Panc1 (cell line): ENCODE measurements at regions not wholly inside any gene's neighbourhood (a gene's known extent, or its start where the extent isn't known, plus 50 kb on each side); places are given as distances from the start of the nearest gene placed in this dataset.

Source experiments
- POLR2AphosphoS5 ChIP-seq: IDR thresholded peaks from 2 replicates; pipeline ENCODE4 v1.6.1; 2012; ENCODE audit warnings: mild to moderate bottlenecking, low read depth, low read length, moderate library complexity
- TCF7L2 ChIP-seq: IDR thresholded peaks from 2 replicates; pipeline ENCODE4 v1.6.1; 2011; ENCODE audit warnings: mild to moderate bottlenecking, low read depth, low read length, inconsistent platforms
- TF ChIP-seq, protein P1 (sequence below): fragments of 450-650 bp; IDR thresholded peaks from 2 replicates; pipeline ENCODE4 v1.5.1; 2017; ENCODE audit warnings: mild to moderate bottlenecking
- TF ChIP-seq, protein P2 (sequence below), 2 experiments: IDR thresholded peaks; 2 replicates each; pipeline ENCODE4 v1.6.1; 2011 to 2012; ENCODE audit warnings: low read depth in 2 of 2, control low read depth in 1 of 2, low read length in 1 of 2, mild to moderate bottlenecking in 1 of 2, moderate library complexity in 1 of 2; ENCODE audit not compliant: insufficient read depth in 1 of 2

DNA sequence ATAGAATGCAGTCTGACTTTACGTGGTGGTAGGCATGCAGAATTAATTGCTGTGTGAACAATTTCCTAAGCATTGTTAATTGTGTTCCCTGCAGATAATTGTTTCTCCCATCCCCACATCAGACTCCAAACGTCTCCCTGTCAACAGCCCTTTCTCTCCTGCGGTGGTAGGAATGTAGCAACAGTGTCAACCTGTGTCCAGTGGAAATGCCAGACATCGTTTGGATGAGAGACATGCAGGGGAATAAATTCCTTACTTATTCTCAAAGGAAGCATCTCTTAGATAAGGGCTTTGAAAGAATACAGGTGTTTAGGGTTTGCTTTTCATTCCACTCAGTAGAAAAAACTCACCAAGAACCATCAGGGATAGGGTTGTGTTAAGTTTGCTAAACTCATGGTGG is 245.3 kb upstream of the WWC1 start:
- TF ChIP-seq POLR2AphosphoS5 (no peak), TCF7L2 (no peak)
- TF ChIP-seq, protein P1, sequence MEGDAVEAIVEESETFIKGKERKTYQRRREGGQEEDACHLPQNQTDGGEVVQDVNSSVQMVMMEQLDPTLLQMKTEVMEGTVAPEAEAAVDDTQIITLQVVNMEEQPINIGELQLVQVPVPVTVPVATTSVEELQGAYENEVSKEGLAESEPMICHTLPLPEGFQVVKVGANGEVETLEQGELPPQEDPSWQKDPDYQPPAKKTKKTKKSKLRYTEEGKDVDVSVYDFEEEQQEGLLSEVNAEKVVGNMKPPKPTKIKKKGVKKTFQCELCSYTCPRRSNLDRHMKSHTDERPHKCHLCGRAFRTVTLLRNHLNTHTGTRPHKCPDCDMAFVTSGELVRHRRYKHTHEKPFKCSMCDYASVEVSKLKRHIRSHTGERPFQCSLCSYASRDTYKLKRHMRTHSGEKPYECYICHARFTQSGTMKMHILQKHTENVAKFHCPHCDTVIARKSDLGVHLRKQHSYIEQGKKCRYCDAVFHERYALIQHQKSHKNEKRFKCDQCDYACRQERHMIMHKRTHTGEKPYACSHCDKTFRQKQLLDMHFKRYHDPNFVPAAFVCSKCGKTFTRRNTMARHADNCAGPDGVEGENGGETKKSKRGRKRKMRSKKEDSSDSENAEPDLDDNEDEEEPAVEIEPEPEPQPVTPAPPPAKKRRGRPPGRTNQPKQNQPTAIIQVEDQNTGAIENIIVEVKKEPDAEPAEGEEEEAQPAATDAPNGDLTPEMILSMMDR: no peak
- TF ChIP-seq, protein P2, sequence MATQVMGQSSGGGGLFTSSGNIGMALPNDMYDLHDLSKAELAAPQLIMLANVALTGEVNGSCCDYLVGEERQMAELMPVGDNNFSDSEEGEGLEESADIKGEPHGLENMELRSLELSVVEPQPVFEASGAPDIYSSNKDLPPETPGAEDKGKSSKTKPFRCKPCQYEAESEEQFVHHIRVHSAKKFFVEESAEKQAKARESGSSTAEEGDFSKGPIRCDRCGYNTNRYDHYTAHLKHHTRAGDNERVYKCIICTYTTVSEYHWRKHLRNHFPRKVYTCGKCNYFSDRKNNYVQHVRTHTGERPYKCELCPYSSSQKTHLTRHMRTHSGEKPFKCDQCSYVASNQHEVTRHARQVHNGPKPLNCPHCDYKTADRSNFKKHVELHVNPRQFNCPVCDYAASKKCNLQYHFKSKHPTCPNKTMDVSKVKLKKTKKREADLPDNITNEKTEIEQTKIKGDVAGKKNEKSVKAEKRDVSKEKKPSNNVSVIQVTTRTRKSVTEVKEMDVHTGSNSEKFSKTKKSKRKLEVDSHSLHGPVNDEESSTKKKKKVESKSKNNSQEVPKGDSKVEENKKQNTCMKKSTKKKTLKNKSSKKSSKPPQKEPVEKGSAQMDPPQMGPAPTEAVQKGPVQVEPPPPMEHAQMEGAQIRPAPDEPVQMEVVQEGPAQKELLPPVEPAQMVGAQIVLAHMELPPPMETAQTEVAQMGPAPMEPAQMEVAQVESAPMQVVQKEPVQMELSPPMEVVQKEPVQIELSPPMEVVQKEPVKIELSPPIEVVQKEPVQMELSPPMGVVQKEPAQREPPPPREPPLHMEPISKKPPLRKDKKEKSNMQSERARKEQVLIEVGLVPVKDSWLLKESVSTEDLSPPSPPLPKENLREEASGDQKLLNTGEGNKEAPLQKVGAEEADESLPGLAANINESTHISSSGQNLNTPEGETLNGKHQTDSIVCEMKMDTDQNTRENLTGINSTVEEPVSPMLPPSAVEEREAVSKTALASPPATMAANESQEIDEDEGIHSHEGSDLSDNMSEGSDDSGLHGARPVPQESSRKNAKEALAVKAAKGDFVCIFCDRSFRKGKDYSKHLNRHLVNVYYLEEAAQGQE (IDR thresholded peaks at IDR 0.05; ENCODE audit: insufficient read depth in 1 of 2, low read depth in 2 of 2, low read length in 1 of 2): no peak
